WTC11 (cell line): ENCODE measurements at regions not wholly inside any gene's neighbourhood (a gene's known extent, or its start where the extent isn't known, plus 50 kb on each side); places are given as distances from the start of the nearest gene placed in this dataset.

Source experiments
- ATAC-seq: fragments of 200-7000 bp; cut with Tn5 transposase; 2 replicates; pipeline ENCODE4 v1.10.0; 2021; ENCODE audit warnings: mild to moderate bottlenecking, moderate library complexity
- CTCF ChIA-PET: fragments of 300-600 bp; sonication (Branson Sonifier 250); formaldehyde crosslinking; loops from one replicate; lab custom pipeline; 2021; ENCODE audit warnings: antibody characterized with exemption; lab: Charles Lee
- POLR2A ChIA-PET: fragments of 350-600 bp; sonication (Branson Sonifier 250); formaldehyde crosslinking; loops from one replicate; lab custom pipeline; 2021; ENCODE audit warnings: antibody characterized with exemption; lab: Charles Lee
- DNase-seq: peaks from one replicate; pipeline ENCODE4 v3.0.0; 2021; ENCODE audit warnings: low spot score
- H3K27ac Mint-ChIP-seq: 2 replicates; pipeline ENCODE4 v1.8.0; 2021; ENCODE audit warnings: mixed read lengths
- H3K27me3 Mint-ChIP-seq: 2 replicates; pipeline ENCODE4 v1.8.0; 2021; ENCODE audit warnings: low read depth, mild to moderate bottlenecking, moderate library complexity, mixed read lengths
- H3K36me3 Mint-ChIP-seq: 2 replicates; pipeline ENCODE4 v1.8.0; 2021; ENCODE audit warnings: mixed read lengths
- H3K4me1 Mint-ChIP-seq: 2 replicates; pipeline ENCODE4 v1.8.0; 2022; ENCODE audit warnings: mixed read lengths
- H3K4me3 Mint-ChIP-seq: 2 replicates; pipeline ENCODE4 v1.8.0; 2021; ENCODE audit warnings: mild to moderate bottlenecking, moderate library complexity, mixed read lengths
- H3K9me3 Mint-ChIP-seq: 2 replicates; pipeline ENCODE4 v1.8.0; 2021; ENCODE audit warnings: mixed read lengths
- ATF2 ChIP-seq: sonication (generic); formaldehyde crosslinking; IDR thresholded peaks from 2 replicates; pipeline ENCODE4 v1.8.1; 2022; ENCODE audit warnings: low read depth, missing genetic modification reagents, borderline replicate concordance
- E2F5 ChIP-seq: sonication (generic); formaldehyde crosslinking; IDR thresholded peaks from 2 replicates; pipeline ENCODE4 v1.8.1; 2022; ENCODE audit warnings: mild to moderate bottlenecking, moderate library complexity, missing genetic modification reagents
- ETV6 ChIP-seq: sonication (generic); formaldehyde crosslinking; IDR thresholded peaks from 2 replicates; pipeline ENCODE4 v1.8.1; 2022; ENCODE audit warnings: mild to moderate bottlenecking, missing genetic modification reagents
- FOXK1 ChIP-seq: sonication (generic); formaldehyde crosslinking; IDR thresholded peaks from 2 replicates; pipeline ENCODE4 v1.8.0; 2022; ENCODE audit warnings: mild to moderate bottlenecking, moderate library complexity, missing genetic modification reagents
- FOXP1 ChIP-seq: sonication (generic); formaldehyde crosslinking; IDR thresholded peaks from 2 replicates; pipeline ENCODE4 v1.8.0; 2022; ENCODE audit warnings: missing genetic modification reagents, mild to moderate bottlenecking, moderate library complexity, borderline replicate concordance
- GABPB1 ChIP-seq: sonication (generic); formaldehyde crosslinking; IDR thresholded peaks from 2 replicates; pipeline ENCODE4 v1.8.1; 2023; ENCODE audit warnings: mild to moderate bottlenecking, missing genetic modification reagents
- JUN ChIP-seq: sonication (generic); formaldehyde crosslinking; IDR thresholded peaks from 2 replicates; pipeline ENCODE4 v1.8.0; 2023; ENCODE audit warnings: mild to moderate bottlenecking, missing genetic modification reagents
- MXD4 ChIP-seq: fragments of 250-450 bp; sonication (Bioruptor Pico); IDR thresholded peaks from 2 replicates; pipeline ENCODE4 v1.8.0; 2021; ENCODE audit warnings: mild to moderate bottlenecking, moderate library complexity, borderline replicate concordance
- NFE2L1 ChIP-seq: sonication (generic); formaldehyde crosslinking; IDR thresholded peaks from 2 replicates; pipeline ENCODE4 v1.8.1; 2023; ENCODE audit warnings: missing genetic modification reagents
- NFYB ChIP-seq: sonication (generic); formaldehyde crosslinking; conservative IDR thresholded peaks from 2 replicates; pipeline ENCODE4 v1.8.0; 2022; ENCODE audit warnings: low read depth, missing genetic modification reagents
- NR2C2 ChIP-seq: sonication (generic); formaldehyde crosslinking; IDR thresholded peaks from 2 replicates; pipeline ENCODE4 v1.8.0; 2022; ENCODE audit warnings: mild to moderate bottlenecking, missing genetic modification reagents
- NR3C1 ChIP-seq: sonication (generic); formaldehyde crosslinking; conservative IDR thresholded peaks from 2 replicates; pipeline ENCODE4 v1.8.1; 2023; ENCODE audit warnings: low read depth, mild to moderate bottlenecking, missing genetic modification reagents
- PRRX2 ChIP-seq: fragments of 250-450 bp; sonication (Bioruptor Pico); IDR thresholded peaks from 2 replicates; pipeline ENCODE4 v1.8.0; 2021; ENCODE audit warnings: mild to moderate bottlenecking
- SMAD3 ChIP-seq: sonication (generic); formaldehyde crosslinking; IDR thresholded peaks from 2 replicates; pipeline ENCODE4 v1.8.0; 2022; ENCODE audit warnings: missing genetic modification reagents, mild to moderate bottlenecking, borderline replicate concordance
- SMAD4 ChIP-seq: sonication (generic); formaldehyde crosslinking; IDR thresholded peaks from 2 replicates; pipeline ENCODE4 v1.8.0; 2022; ENCODE audit warnings: mild to moderate bottlenecking, missing genetic modification reagents
- SP1 ChIP-seq: sonication (generic); formaldehyde crosslinking; conservative IDR thresholded peaks from 2 replicates; pipeline ENCODE4 v1.8.1; 2022; ENCODE audit warnings: missing genetic modification reagents
- TCF7 ChIP-seq: sonication (generic); formaldehyde crosslinking; IDR thresholded peaks from 2 replicates; pipeline ENCODE4 v1.8.0; 2022; ENCODE audit warnings: mild to moderate bottlenecking, low read depth, missing genetic modification reagents, moderate library complexity
- TEAD1 ChIP-seq: sonication (generic); formaldehyde crosslinking; IDR thresholded peaks from 2 replicates; pipeline ENCODE4 v1.8.0; 2022; ENCODE audit warnings: mild to moderate bottlenecking, missing genetic modification reagents
- TEAD4 ChIP-seq: sonication (generic); formaldehyde crosslinking; IDR thresholded peaks from 2 replicates; pipeline ENCODE4 v1.8.0; 2022; ENCODE audit warnings: mild to moderate bottlenecking, missing genetic modification reagents
- ZBTB21 ChIP-seq: sonication (generic); formaldehyde crosslinking; IDR thresholded peaks from 2 replicates; pipeline ENCODE4 v1.8.1; 2023; ENCODE audit warnings: mild to moderate bottlenecking, missing genetic modification reagents, borderline replicate concordance
- ZNF138 ChIP-seq: sonication (generic); formaldehyde crosslinking; conservative IDR thresholded peaks from 2 replicates; pipeline ENCODE4 v1.8.1; 2022; ENCODE audit warnings: mild to moderate bottlenecking, moderate library complexity, missing genetic modification reagents
- ZNF532 ChIP-seq: fragments of 250-450 bp; sonication (Bioruptor Pico); IDR thresholded peaks from 2 replicates; pipeline ENCODE4 v1.9.0; 2021; ENCODE audit warnings: mild to moderate bottlenecking, borderline replicate concordance

- POLR2A ChIA-PET = no interaction called here
- H3K27me3 Mint-ChIP-seq = no peaks in the 10 kb centered on the region; the same call in 1 of the 2 replicates
- ATAC-seq = no peak
- no peak overlapping the region for H3K4me3 Mint-ChIP-seq
- TF ChIP-seq E2F5 (no peak), ZBTB21 (CRISPR knock-in tag) (no peak), NFE2L1 (CRISPR knock-in tag) (no peak), JUN (CRISPR knock-in tag) (no peak), TEAD4 (no peak), SMAD3 (CRISPR knock-in tag) (no peak), ZNF138 (CRISPR knock-in tag) (no peak), TEAD1 (CRISPR knock-in tag) (no peak), NR2C2 (CRISPR knock-in tag) (no peak), ATF2 (no peak), MXD4 (CRISPR knock-in tag) (no peak)
- TF ChIP-seq, all 79 proteins: peak for 0
- H3K9me3 Mint-ChIP-seq = peaks cover 6% of the 10 kb centered on the region; the same call in 1 of the 2 replicates
- H3K27ac Mint-ChIP-seq = no peak overlapping the region
- no peaks in the 10 kb centered on the region for H3K36me3 Mint-ChIP-seq
- no peak for DNase-seq
- H3K4me1 Mint-ChIP-seq = no peaks in the 10 kb centered on the region
- CTCF ChIA-PET = no interaction called here
Observed at GRCh38 chr14:66087231-66087630, 398.9 kb upstream of the CCDC196 start.

- ATAC-seq = no peak
- no peak for DNase-seq
- CTCF ChIA-PET = no interaction called here
- TF ChIP-seq FOXP1 (CRISPR knock-in tag) (no peak), FOXK1 (CRISPR knock-in tag) (no peak)
- TF ChIP-seq, all 79 proteins: peak for 0
- Mint-ChIP-seq H3K36me3 (no peaks in the 10 kb centered on the region), H3K4me3 (no peak overlapping the region), H3K4me1 (no peaks in the 10 kb centered on the region), H3K27ac (no peak overlapping the region), H3K27me3 (no peaks in the 10 kb centered on the region; the same call in 1 of the 2 replicates), H3K9me3 (peaks cover 6% of the 10 kb centered on the region; the same call in 1 of the 2 replicates)
- POLR2A ChIA-PET = no interaction called here
Observed at GRCh38 chr14:66088656-66089055, 397.5 kb upstream of the CCDC196 start.

- Mint-ChIP-seq H3K27ac (no peak overlapping the region), H3K9me3 (no peaks in the 10 kb centered on the region), H3K36me3 (no peaks in the 10 kb centered on the region), H3K4me3 (no peak overlapping the region), H3K27me3 (no peaks in the 10 kb centered on the region; the same call in 1 of the 2 replicates), H3K4me1 (peaks cover 16% of the 10 kb centered on the region)
- no peak for DNase-seq
- no peak for TF ChIP-seq GABPB1
- TF ChIP-seq NR3C1 (CRISPR knock-in tag) = no peak
- TF ChIP-seq NFYB (CRISPR knock-in tag) = no peak
- no peak for TF ChIP-seq TCF7 (CRISPR knock-in tag)
- no peak for TF ChIP-seq SP1 (CRISPR knock-in tag)
- no peak for TF ChIP-seq SMAD4 (CRISPR knock-in tag)
- no peak for TF ChIP-seq ETV6 (CRISPR knock-in tag)
- no peak for TF ChIP-seq ZNF532
- no peak for TF ChIP-seq PRRX2
- TF ChIP-seq ZBTB21 (CRISPR knock-in tag) = no peak
- ChIA-PET CTCF (no interaction called here), POLR2A (no interaction called here)
- ATAC-seq = no peak
Observed at GRCh38 chr14:66092206-66092605, 394.0 kb upstream of the CCDC196 start.
